Activated CD8-positive, alpha-beta memory T cell treated with anti-CD3 and anti-CD28 coated beads, Interleukin-2, amount 10 ng/mL, durations not matched to agents 7 days and 5 days (primary cell): ENCODE measurements at regions not wholly inside any gene's neighbourhood (a gene's known extent, or its start where the extent isn't known, plus 50 kb on each side); places are given as distances from the start of the nearest gene placed in this dataset.

Experiments used
- ATAC-seq: fragments of 150-1000 bp; cut with Tn5 transposase; one replicate; pipeline ENCODE4 v1.10.0; 2021; ENCODE audit warnings: moderate library complexity
- CTCF ChIA-PET: fragments of 350-600 bp; sonication (Branson Sonifier 250); formaldehyde crosslinking; loops from one replicate; lab custom pipeline; 2021; ENCODE audit warnings: antibody characterized with exemption; lab: Charles Lee
- DNase-seq: peaks from one replicate; pipeline ENCODE4 v3.0.0-alpha.2; 2020
- H3K27ac Mint-ChIP-seq: one replicate; pipeline ENCODE4 v1.8.0; 2021; ENCODE audit warnings: mild to moderate bottlenecking, mixed read lengths
- H3K27me3 Mint-ChIP-seq: one replicate; pipeline ENCODE4 v1.8.0; 2021; ENCODE audit warnings: mixed read lengths
- H3K36me3 Mint-ChIP-seq: one replicate; pipeline ENCODE4 v1.8.0; 2021; ENCODE audit warnings: mild to moderate bottlenecking, mixed read lengths
- H3K4me1 Mint-ChIP-seq: one replicate; pipeline ENCODE4 v1.8.0; 2021; ENCODE audit warnings: mixed read lengths
- H3K4me3 Mint-ChIP-seq: one replicate; pipeline ENCODE4 v1.8.0; 2021; ENCODE audit warnings: mild to moderate bottlenecking, moderate library complexity, mixed read lengths
- H3K9me3 Mint-ChIP-seq: one replicate; pipeline ENCODE4 v1.8.0; 2022; ENCODE audit warnings: low read depth, mixed read lengths

GRCh38 chr14:95466506-95466905 is 49.9 kb downstream of the SYNE3 start:
- H3K27me3 Mint-ChIP-seq = no peaks in the 10 kb centered on the region
- CTCF ChIA-PET = interaction anchor here (1.6 to 2.5 kb wide), 2 partner anchors 14 to 23 kb away, joined by 5 to 9 read pairs; no protein-coding TSS in a partner anchor
- H3K27ac Mint-ChIP-seq = no peak overlapping the region
- no peak for ATAC-seq
- no peak for DNase-seq
- H3K4me1 Mint-ChIP-seq = peaks cover 36% of the 10 kb centered on the region
- no peak overlapping the region for H3K4me3 Mint-ChIP-seq
- H3K9me3 Mint-ChIP-seq = no peaks in the 10 kb centered on the region
- peaks cover 47% of the 10 kb centered on the region for H3K36me3 Mint-ChIP-seq

DNA sequence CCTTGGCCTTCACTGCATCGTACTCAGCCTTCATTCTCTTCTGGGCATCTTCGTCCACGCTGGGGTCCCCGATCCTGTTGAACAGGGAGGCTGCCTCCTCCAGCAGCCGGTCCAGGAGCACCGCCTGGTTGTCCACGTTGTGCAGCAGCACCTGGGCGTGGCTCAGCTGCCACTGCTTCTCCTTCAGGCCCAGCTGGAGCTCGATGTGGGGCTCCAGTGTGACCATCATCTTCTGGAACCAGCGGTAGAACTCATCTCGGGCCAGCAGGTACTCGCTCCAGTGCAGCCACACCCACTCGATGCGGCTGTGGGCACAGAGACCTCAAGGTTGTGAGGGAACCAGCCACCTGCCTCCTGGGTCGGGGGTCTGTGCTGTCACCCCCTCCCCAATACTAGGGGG is 50.5 kb downstream of the SYNE3 start:
- DNase-seq (no peak), ATAC-seq (no peak)
- no peak overlapping the region for H3K4me3 Mint-ChIP-seq
- H3K27me3 Mint-ChIP-seq = no peaks in the 10 kb centered on the region
- H3K27ac Mint-ChIP-seq = no peak overlapping the region
- peaks cover 46% of the 10 kb centered on the region for H3K36me3 Mint-ChIP-seq
- H3K4me1 Mint-ChIP-seq = peaks cover 36% of the 10 kb centered on the region
- no peaks in the 10 kb centered on the region for H3K9me3 Mint-ChIP-seq
- CTCF ChIA-PET = interaction anchor here (1.5 to 1.6 kb wide), 2 partner anchors 15 to 62 kb away, joined by 3 to 5 read pairs; no protein-coding TSS in a partner anchor

GRCh38 chr14:95465358-95465757 is 51.1 kb downstream of the SYNE3 start:
- H3K27me3 Mint-ChIP-seq = no peaks in the 10 kb centered on the region
- peaks cover 51% of the 10 kb centered on the region for H3K36me3 Mint-ChIP-seq
- H3K27ac Mint-ChIP-seq = no peak overlapping the region
- H3K4me1 Mint-ChIP-seq = peaks cover 36% of the 10 kb centered on the region
- no peak overlapping the region for H3K4me3 Mint-ChIP-seq
- DNase-seq (no peak), ATAC-seq (no peak)
- H3K9me3 Mint-ChIP-seq = no peaks in the 10 kb centered on the region
- CTCF ChIA-PET = interaction anchor here (1.5 to 2.4 kb wide), 3 partner anchors 15 to 62 kb away, joined by 3 to 8 read pairs (median 5); no protein-coding TSS in a partner anchor

DNA sequence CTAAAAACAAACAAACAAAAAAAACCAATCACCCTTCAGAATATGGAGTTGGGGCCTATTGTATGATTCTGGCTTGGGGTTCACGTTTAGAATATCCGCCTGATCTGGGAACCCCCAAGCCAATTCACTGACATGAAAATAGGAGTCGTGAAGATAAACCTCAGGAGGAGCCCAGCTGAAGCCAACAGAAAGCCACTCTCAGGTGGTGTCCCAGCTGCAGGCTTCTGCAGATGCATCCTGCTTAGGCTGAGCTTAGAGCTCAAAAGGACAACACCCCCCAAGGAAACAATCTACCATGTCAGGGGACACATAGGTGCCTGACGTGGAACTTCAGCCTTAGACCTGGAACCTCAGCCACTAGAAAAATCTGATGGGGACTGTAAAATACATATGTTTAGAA is 51.9 kb downstream of the SYNE3 start:
- H3K27me3 Mint-ChIP-seq = no peaks in the 10 kb centered on the region
- DNase-seq = no peak
- no peaks in the 10 kb centered on the region for H3K9me3 Mint-ChIP-seq
- CTCF ChIA-PET = interaction anchor here (1.5 to 2.5 kb wide), 3 partner anchors 13 to 63 kb away, joined by 3 to 11 read pairs (median 8); no protein-coding TSS in a partner anchor
- H3K27ac Mint-ChIP-seq = no peak overlapping the region
- no peak for ATAC-seq
- peaks cover 47% of the 10 kb centered on the region for H3K36me3 Mint-ChIP-seq
- no peak overlapping the region for H3K4me3 Mint-ChIP-seq
- peaks cover 31% of the 10 kb centered on the region for H3K4me1 Mint-ChIP-seq

DNA sequence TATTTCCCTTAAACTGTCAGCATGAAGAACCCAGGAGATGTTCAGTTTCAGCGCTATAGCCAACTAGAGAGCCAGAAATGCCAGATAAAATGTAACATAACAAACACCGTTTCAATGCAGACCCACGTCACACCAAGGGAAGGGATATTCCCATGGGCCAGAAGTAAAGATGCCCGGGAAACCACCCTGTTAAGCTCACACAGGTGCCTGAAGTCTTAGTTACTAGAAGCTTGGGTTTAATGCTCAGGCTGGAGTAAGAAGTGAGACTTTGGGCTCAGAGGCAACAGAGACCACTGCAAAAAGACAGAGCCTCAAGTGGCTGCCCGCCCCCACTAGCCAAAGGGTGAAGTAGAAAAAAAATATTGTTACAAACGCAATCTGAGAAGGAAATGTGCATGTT is 52.3 kb downstream of the SYNE3 start:
- no peak overlapping the region for H3K4me3 Mint-ChIP-seq
- CTCF ChIA-PET = interaction anchor here (1.3 to 2.5 kb wide), 3 partner anchors 12 to 52 kb away, joined by 4 to 11 read pairs (median 8); partner anchors contain the start of gene SYNE3

DNA sequence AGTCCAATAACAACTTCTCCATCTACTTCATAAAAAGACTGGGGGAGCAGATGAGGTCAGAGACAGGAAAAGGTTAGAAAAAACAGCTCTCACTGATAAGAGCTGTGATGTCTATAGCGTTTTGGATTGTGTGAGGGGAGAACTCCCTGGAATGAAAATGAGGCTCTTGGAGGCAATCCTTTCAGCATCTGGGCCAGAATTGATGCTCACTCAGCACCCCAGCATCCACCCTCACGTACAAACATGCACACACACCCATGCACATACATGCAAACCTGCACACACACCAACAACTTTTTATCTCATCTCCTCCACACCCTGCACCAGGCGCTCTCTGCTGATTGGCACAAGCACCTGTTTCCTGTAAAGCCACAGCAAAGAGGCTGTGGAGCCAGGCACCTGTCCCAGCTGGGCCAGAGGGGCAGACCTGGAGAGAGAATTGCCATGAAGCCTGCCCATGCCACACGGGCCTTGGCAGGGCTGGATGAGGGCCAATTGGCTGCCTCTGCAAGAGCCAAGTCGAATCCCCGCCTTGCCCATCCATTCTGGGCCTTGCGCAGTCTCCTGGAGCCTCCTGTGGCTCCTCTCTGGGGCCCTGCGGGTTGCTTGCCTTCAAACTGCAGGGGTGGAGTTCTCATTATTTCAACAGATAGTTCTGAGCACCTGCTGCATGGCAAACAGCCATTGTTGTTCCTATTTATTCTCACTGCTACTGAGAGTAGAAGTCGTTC is 53.1 kb downstream of the SYNE3 start:
- Mint-ChIP-seq H3K27me3 (no peaks in the 10 kb centered on the region), H3K9me3 (no peaks in the 10 kb centered on the region), H3K4me3 (no peak overlapping the region), H3K27ac (peak overlapping the region; percentile 76), H3K4me1 (peaks cover 29% of the 10 kb centered on the region), H3K36me3 (peaks cover 43% of the 10 kb centered on the region)
- ATAC-seq (peak; percentile 57), DNase-seq (no peak)
- CTCF ChIA-PET = interaction anchor here (1.3 to 2.5 kb wide), 3 partner anchors 12 to 53 kb away, joined by 4 to 11 read pairs (median 8); partner anchors contain the start of gene SYNE3

More for the DNA sequence above, 52.3 kb downstream of the SYNE3 start:
- peaks cover 31% of the 10 kb centered on the region for H3K4me1 Mint-ChIP-seq
- H3K36me3 Mint-ChIP-seq = peaks cover 47% of the 10 kb centered on the region
- DNase-seq = no peak
- H3K27ac Mint-ChIP-seq = peak overlapping the region; percentile 76
- H3K9me3 Mint-ChIP-seq = no peaks in the 10 kb centered on the region
- ATAC-seq = no peak
- no peaks in the 10 kb centered on the region for H3K27me3 Mint-ChIP-seq

- no peak for DNase-seq
- CTCF ChIA-PET = interaction anchor here (1.1 to 2.5 kb wide), 2 partner anchors 11 to 20 kb away, joined by 4 to 11 read pairs; no protein-coding TSS in a partner anchor
- peaks cover 29% of the 10 kb centered on the region for H3K4me1 Mint-ChIP-seq
- no peak overlapping the region for H3K4me3 Mint-ChIP-seq
- no peaks in the 10 kb centered on the region for H3K9me3 Mint-ChIP-seq
- peaks cover 40% of the 10 kb centered on the region for H3K36me3 Mint-ChIP-seq
- no peaks in the 10 kb centered on the region for H3K27me3 Mint-ChIP-seq
- H3K27ac Mint-ChIP-seq = peak overlapping the region; percentile 76
- no peak for ATAC-seq
Observed at GRCh38 chr14:95462491-95462890, 54.0 kb downstream of the SYNE3 start.

GRCh38 chr14:95460647-95461478 is 55.6 kb downstream of the SYNE3 start:
- H3K9me3 Mint-ChIP-seq = no peaks in the 10 kb centered on the region
- H3K4me3 Mint-ChIP-seq = no peak overlapping the region
- DNase-seq (no peak), ATAC-seq (no peak)
- H3K27me3 Mint-ChIP-seq = no peaks in the 10 kb centered on the region
- H3K36me3 Mint-ChIP-seq = peaks cover 36% of the 10 kb centered on the region
- no peak overlapping the region for H3K27ac Mint-ChIP-seq
- peaks cover 29% of the 10 kb centered on the region for H3K4me1 Mint-ChIP-seq
- CTCF ChIA-PET = interaction anchor here (0.7 kb wide), 1 partner anchor 18 kb away, joined by 3 read pairs; no protein-coding TSS in a partner anchor

GRCh38 chr14:95458906-95459305 is 57.5 kb downstream of the SYNE3 start:
- Mint-ChIP-seq H3K27ac (no peak overlapping the region), H3K36me3 (peaks cover 24% of the 10 kb centered on the region), H3K9me3 (no peaks in the 10 kb centered on the region), H3K4me1 (peaks cover 12% of the 10 kb centered on the region), H3K4me3 (no peak overlapping the region), H3K27me3 (no peaks in the 10 kb centered on the region)
- CTCF ChIA-PET = interaction anchor here (1.0 to 2.8 kb wide), 4 partner anchors 14 to 68 kb away, joined by 3 to 16 read pairs (median 4); no protein-coding TSS in a partner anchor
- no peak for ATAC-seq
- no peak for DNase-seq

DNA sequence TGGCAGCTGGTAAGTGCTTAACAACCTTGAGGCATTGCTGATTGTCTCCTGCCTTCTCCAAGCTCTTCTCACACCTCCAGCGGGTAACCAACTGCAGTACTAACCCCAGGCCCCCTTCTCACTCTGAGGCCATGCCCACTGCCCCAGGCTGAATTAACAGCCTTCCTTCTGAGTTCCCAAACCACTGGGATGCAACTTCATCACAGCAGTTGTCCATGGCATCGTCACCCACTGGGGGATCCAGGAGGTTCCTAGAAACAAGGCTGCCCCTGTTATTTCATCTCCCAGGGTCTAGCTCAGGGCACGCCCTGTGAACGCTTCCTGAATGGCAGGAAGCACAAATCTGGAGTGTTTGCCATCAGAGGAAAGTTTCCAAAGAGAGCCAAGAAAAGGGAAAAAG is 58.0 kb downstream of the SYNE3 start:
- H3K4me1 Mint-ChIP-seq = peaks cover 8% of the 10 kb centered on the region
- ATAC-seq (no peak), DNase-seq (no peak)
- CTCF ChIA-PET = interaction anchor here (1.0 to 2.8 kb wide), 3 partner anchors 16 to 68 kb away, joined by 3 to 16 read pairs (median 5); no protein-coding TSS in a partner anchor
- H3K27ac Mint-ChIP-seq = no peak overlapping the region
- H3K4me3 Mint-ChIP-seq = no peak overlapping the region
- no peaks in the 10 kb centered on the region for H3K9me3 Mint-ChIP-seq
- H3K36me3 Mint-ChIP-seq = peaks cover 24% of the 10 kb centered on the region
- H3K27me3 Mint-ChIP-seq = no peaks in the 10 kb centered on the region

- Mint-ChIP-seq H3K4me3 (no peak overlapping the region), H3K4me1 (no peaks in the 10 kb centered on the region), H3K9me3 (no peaks in the 10 kb centered on the region), H3K36me3 (peaks cover 20% of the 10 kb centered on the region), H3K27ac (no peak overlapping the region), H3K27me3 (no peaks in the 10 kb centered on the region)
- no peak for DNase-seq
- CTCF ChIA-PET = interaction anchor here (0.6 kb wide), 1 partner anchor 73 kb away, joined by 3 read pairs; no protein-coding TSS in a partner anchor
- no peak for ATAC-seq
Observed at GRCh38 chr14:95456281-95456680, 60.2 kb downstream of the SYNE3 start.

- no peaks in the 10 kb centered on the region for H3K9me3 Mint-ChIP-seq
- H3K4me1 Mint-ChIP-seq = no peaks in the 10 kb centered on the region
- no peak overlapping the region for H3K4me3 Mint-ChIP-seq
- DNase-seq (no peak), ATAC-seq (no peak)
- CTCF ChIA-PET = interaction anchor here (1.0 to 3.2 kb wide), 2 partner anchors 13 to 72 kb away, joined by 4 to 14 read pairs; no protein-coding TSS in a partner anchor
- no peaks in the 10 kb centered on the region for H3K27me3 Mint-ChIP-seq
- H3K27ac Mint-ChIP-seq = no peak overlapping the region
- peaks cover 20% of the 10 kb centered on the region for H3K36me3 Mint-ChIP-seq
Observed at GRCh38 chr14:95455246-95455645, 61.2 kb downstream of the SYNE3 start.

- Mint-ChIP-seq H3K9me3 (no peaks in the 10 kb centered on the region), H3K4me3 (no peak overlapping the region), H3K27ac (no peak overlapping the region), H3K4me1 (no peaks in the 10 kb centered on the region), H3K36me3 (peaks cover 29% of the 10 kb centered on the region), H3K27me3 (no peaks in the 10 kb centered on the region)
- CTCF ChIA-PET = interaction anchor here (1.1 to 3.2 kb wide), 4 partner anchors 11 to 74 kb away, joined by 3 to 19 read pairs (median 8); no protein-coding TSS in a partner anchor
- DNase-seq (no peak), ATAC-seq (no peak)
Observed at GRCh38 chr14:95453713-95453980, 62.8 kb downstream of the SYNE3 start.
